Pancreas (tissue), 10 donors: ENCODE measurements at regions not wholly inside any gene's neighbourhood (a gene's known extent, or its start where the extent isn't known, plus 50 kb on each side); places are given as distances from the start of the nearest gene placed in this dataset.
A peak's percentile ranks its signal among the peaks of the same experiment; 100 is the strongest.

ENCODE experiments used
- ATAC-seq, 4 donors: fragments of 200-7000 bp; cut with Tn5 transposase; one replicate each; pipeline versions ENCODE4 v1.8.0 to v1.9.1; 2020; ENCODE audit warnings: mild to moderate bottlenecking in 4 of 4, moderate library complexity in 4 of 4
- DNase-seq, 6 donors: peaks; one replicate each; pipeline ENCODE4 v3.0.0-alpha.2; 2020
- FAIRE-seq: peaks from 2 replicates; lab custom pipeline; 2012; peaks lifted over from hg19 to GRCh38; lab: Jason Lieb, UNC
- H3K27ac ChIP-seq, 4 donors: fragments of 200-600 bp; sonication (generic); 1 replicate in 3 of 4; 2 replicates in 1 of 4; pipeline versions ENCODE4 v1.5.0 to v1.8.0; 2020
- H3K27me3 ChIP-seq, 4 donors: fragments of 200-600 bp; one replicate each; pipeline ENCODE4 v1.8.0; 2021
- H3K36me3 ChIP-seq, 3 donors: fragments of 200-600 bp; sonication (generic) in 1 of 3; one replicate each; pipeline versions ENCODE4 v1.5.0 to v1.8.0; 2020 to 2021
- H3K4me1 ChIP-seq, 3 donors: fragments of 200-600 bp; one replicate each; pipeline ENCODE4 v1.8.0; 2021
- H3K4me3 ChIP-seq, 4 donors: fragments of 200-600 bp; sonication (generic) in 2 of 4; one replicate each; pipeline versions ENCODE4 v1.5.0 to v1.8.0; 2020 to 2021
- H3K9me3 ChIP-seq, 4 donors: fragments of 200-600 bp; one replicate each; pipeline ENCODE4 v1.8.0; 2021
- CTCF ChIP-seq, 4 donors: fragments of 200-600 bp; sonication (generic) in 3 of 4; IDR thresholded peaks; one replicate each; pipeline versions ENCODE4 v1.5.0 to v1.8.0; 2021; ENCODE audit warnings: antibody characterized with exemption in 4 of 4
- WGBS, 2 donors: extraction: QIAGEN DNeasy Blood & Tissue Kit; methylation state at CpG; one replicate each; pipeline ENCODE4 v1.1.7; 2013; 5-methylcytosine and 5-hydroxymethylcytosine counted together
- intact Hi-C, 3 donors: fragments of 100-400 bp; cut with DNase I; formaldehyde crosslinking; loops; one replicate each; pipeline versions ENCODE4 v1.11.1 to v1.14.2; 2022
- donor health status: healthy with polysubstance abuse.
- donor health status: DM: no; HTN: no; CAD: no; lungs with moderate emphysema.
- donor health status: DM: no; HTN: no; CAD: no.
- donor health status: control.
- donor health status: control.
- donor health status: Bipolar disorder and iron deficiency.
- donor health status: DM: yes; HTN: yes; CAD: no.
- donor health status: DM: no; HTN: no; CAD: no.
- donor health status: DM: no; HTN: no; CAD: no.
- donor health status: DM: yes; HTN: yes; CAD: no.

DNA sequence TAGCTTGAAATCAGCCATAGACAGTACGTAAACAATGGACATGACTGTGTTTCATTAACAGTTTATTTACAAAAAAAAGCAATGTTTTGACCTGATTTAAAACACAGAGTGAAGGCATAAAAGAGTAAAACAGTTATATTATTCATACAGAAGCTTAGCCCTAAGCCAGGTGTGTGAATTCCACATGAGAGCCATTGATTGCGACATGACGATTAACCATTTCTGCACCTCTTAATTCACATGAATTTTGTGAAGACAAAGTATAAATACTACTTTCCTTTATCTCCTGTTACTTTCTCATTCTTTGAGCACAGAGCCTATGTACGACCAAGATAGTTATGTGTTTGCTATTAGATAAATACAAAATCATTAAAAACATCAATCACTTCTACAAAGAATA is 55.0 kb upstream of the MAGEB18 start:
- H3K36me3 ChIP-seq = no peaks in the 10 kb centered on the region
- TF ChIP-seq CTCF (IDR thresholded peaks at IDR 0.05) = no peak
- intact Hi-C loops = no loop called here
- H3K27me3 ChIP-seq = no peaks in the 10 kb centered on the region
- H3K27ac ChIP-seq = no peak overlapping the region
- DNase-seq = no peak
- H3K9me3 ChIP-seq = no peaks in the 10 kb centered on the region
- no peak overlapping the region for H3K4me3 ChIP-seq
- 76 to 77% methylated on average over 4 of the region's 4 CpGs for WGBS, 2 donors
- no peak for ATAC-seq
- FAIRE-seq = peak; percentile 72
- no peaks in the 10 kb centered on the region for H3K4me1 ChIP-seq
